SH-SY5Y (cell line): ENCODE measurements at regions not wholly inside any gene's neighbourhood (a gene's known extent, or its start where the extent isn't known, plus 50 kb on each side); places are given as distances from the start of the nearest gene placed in this dataset.

ENCODE experiments used
- GATA2 ChIP-seq: IDR thresholded peaks from 2 replicates; pipeline ENCODE4 v1.6.1; 2011; ENCODE audit warnings: mild to moderate bottlenecking, low read depth, low read length
- GATA3 ChIP-seq: IDR thresholded peaks from 2 replicates; pipeline ENCODE4 v1.6.1; 2011; ENCODE audit warnings: low read depth, mild to moderate bottlenecking, low read length, moderate library complexity

DNA sequence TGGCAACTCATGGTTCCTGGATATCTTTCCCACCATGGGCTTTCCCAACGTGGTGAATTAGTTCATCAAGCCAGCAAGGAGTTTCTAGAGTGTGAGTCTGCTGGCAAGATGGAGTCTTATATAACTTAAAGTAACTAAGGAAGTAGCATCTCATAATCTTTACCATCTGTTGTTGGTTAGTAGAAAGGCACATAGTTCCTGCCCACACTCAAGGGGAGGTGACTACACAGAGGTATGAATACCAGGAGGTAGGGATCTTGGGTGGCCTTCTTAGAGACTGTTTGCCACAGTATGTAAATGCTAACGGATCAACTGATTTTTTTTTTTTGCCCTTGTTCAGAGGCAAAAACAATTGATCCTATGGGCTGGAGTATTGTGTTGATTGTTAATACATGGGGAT is 446.9 kb downstream of the ATP23 start:
- TF ChIP-seq GATA2 (no peak), GATA3 (no peak)
